GM18868 (cell line): ENCODE measurements at regions not wholly inside any gene's neighbourhood (a gene's known extent, or its start where the extent isn't known, plus 50 kb on each side); places are given as distances from the start of the nearest gene placed in this dataset.
"Not testable (repeated sequence)": the region's sequence is repeated elsewhere in the genome, so short reads cannot be mapped to it uniquely, and the experiment has no call there.

Experiments
- ATAC-seq: cut with Tn5 transposase; IDR thresholded peaks from one replicate; pipeline ENCODE4 v1.9.1; 2021; ENCODE audit warnings: mild to moderate bottlenecking, moderate library complexity; ENCODE audit not compliant: unreplicated experiment

- ATAC-seq, result no peak
These were observed 729.0 kb upstream of the ANO3 start for GRCh38 chr11:25602959-25603358.

GRCh38 chr11:25612806-25613205, 719.1 kb upstream of the ANO3 start:
- ATAC-seq, result no peak

- ATAC-seq, result no peak
These were observed 718.5 kb upstream of the ANO3 start for GRCh38 chr11:25613451-25613850.

- no peak for ATAC-seq
These were observed 718.1 kb upstream of the ANO3 start for GRCh38 chr11:25613865-25614264.

- no peak for ATAC-seq
These were observed 716.9 kb upstream of the ANO3 start for GRCh38 chr11:25615069-25615468.

DNA sequence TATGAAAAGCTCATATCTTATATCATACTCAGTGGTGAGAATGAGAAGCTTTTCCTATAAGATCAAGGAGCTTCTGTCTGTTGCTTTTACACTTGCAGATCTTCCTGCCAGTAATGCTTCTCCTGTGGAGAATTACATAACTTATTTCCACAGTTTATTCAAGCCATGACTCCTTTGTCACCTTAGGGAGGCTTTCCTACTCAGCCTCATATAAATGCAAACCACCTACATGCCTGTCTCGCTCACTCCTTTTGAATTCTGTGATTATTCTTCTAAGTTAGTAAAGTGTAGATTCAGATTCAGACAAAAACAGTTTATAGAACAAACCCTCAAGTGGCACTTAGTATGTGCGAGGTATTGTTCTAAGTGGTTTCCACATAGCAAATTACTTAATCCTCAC, 716.1 kb upstream of the ANO3 start:
- no peak for ATAC-seq

GRCh38 chr11:25625094-25625493, 706.8 kb upstream of the ANO3 start:
- ATAC-seq, result no peak

- no peak for ATAC-seq
These were observed 703.9 kb upstream of the ANO3 start for GRCh38 chr11:25628030-25628429.

DNA sequence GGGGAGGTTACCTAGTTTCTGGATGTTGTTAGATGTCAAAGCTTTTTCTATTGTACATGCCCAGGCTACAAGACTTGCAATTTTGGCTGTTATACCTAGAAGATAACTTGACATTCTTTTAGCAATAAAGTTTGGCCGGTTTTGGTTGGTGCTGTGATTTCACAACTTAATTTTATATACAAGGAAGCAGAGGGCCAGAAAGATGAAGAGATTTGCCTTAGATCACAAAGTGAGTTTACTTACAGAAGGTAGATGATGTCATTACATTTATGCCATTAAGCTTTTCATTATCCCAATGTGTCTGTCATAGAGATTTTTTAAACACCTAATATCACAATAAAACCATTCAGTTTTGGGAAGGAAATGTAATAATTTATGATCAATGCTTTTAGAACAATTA, 698.7 kb upstream of the ANO3 start:
- no peak for ATAC-seq

- ATAC-seq, result not testable (repeated sequence)
These were observed 682.7 kb upstream of the ANO3 start for GRCh38 chr11:25649220-25649619.

- ATAC-seq, result no peak
These were observed 681.6 kb upstream of the ANO3 start for GRCh38 chr11:25650319-25650718.

DNA sequence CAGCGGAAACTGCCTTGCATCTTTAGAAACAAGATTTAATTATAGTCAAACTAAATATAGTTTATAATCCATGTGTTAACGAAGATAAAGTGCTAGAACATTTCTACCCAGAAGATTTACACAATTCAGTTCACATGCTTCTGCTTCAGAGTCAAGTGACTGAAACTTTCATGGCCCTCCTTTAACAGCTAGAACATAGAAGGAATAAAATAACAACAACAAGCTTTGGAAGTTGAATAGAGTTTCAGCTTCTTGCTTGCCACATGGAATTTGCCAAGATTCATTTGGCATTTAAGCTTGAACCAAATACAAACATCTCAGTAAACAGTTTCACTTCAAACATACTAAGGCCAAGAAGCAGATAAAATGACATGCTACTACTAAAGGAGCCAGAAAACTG, 676.3 kb upstream of the ANO3 start:
- ATAC-seq, result no peak

DNA sequence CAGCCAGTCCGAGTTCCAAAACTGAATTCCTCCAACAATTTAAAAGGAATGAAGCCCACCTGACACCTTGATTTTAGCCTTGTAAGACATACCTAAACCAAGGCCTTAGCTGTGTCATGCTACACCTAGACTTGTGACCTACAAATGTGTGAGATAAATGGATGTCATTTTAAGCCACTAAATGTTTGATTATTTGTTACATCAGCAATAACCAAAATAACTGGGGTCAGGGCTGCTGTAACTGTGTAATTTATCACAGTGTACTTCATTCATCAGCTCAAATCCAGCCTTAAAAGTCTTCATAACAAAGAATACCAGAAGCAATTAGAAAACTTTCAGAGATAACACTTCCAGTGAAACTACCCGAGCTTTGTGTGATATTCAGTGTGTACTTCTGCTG, 673.0 kb upstream of the ANO3 start:
- no peak for ATAC-seq

DNA sequence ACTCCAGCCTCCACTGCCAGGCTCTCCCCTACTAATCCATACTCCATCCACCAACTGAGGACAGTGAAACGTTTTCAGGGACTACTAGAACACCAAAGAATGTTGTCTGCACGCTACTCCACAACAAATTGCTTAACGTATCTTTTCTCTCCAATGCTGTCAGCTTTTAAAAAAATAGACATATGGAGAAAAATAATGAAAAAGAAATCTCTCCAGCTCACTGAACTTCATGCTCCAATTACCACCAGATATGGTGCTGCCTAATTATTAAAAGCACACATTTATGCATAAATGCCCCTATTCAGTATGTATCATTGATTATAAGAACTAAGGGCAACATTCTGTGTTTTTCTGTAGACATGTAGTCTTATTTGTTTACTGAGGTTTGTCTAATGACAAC, 672.2 kb upstream of the ANO3 start:
- ATAC-seq, result no peak

GRCh38 chr11:25667871-25668270, 664.1 kb upstream of the ANO3 start:
- ATAC-seq, result no peak

DNA sequence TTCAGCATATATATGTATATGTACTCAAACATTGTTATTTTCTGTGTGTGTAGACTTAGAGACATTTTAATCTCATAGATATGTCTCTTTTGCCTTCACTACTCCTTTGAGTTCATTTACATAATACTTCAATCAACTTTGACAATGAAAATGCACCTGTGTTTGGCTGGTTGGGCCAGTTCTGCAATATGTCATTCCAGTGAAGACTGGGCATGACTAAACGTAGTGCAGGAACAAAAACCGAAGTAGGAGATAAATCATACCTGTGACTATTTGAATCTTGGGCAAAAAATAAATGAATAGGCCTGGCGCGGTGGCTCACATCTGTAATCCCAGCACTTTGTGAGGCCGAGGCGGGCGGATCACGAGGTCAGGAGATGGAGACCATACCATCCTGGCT, 640.0 kb upstream of the ANO3 start:
- no peak for ATAC-seq

GRCh38 chr11:25702417-25702816, 629.5 kb upstream of the ANO3 start:
- ATAC-seq, result no peak

DNA sequence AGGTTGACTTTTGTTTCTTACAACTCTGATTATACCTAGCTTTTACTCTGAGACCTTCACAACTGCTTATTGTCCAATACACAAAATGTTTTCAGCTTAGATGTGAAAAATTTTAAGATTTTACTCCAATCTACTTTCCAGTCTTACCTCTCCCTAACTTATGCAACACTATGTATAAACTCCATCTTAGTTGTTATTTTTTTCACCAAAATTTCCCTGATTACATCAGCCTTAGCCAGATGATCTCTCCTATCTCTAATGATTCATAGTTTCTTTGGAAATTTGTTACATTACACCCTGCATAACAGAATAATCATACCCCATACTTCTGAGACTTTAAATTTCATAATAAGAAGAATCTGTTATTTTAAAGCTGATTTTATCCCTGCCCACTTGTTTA, 621.0 kb upstream of the ANO3 start:
- no peak for ATAC-seq

DNA sequence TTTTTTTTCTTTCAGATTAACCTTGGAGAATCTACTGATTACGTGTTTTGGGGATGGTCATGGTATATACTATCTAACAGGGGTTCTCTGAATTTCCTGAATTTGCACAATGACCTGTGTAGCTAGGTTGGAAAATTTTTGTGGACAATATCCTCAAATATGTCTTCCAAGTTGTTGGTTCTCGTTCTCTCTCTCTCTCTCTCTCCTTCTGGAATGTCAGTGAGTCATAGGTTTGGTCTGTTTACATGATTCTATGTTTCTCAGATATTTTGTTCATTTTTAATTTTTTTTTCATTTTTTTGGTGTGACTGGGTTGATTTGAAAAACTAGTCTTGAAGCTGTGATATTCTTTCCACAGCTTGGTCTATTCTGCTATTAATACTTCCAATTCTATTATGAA, 604.0 kb upstream of the ANO3 start:
- no peak for ATAC-seq

GRCh38 chr11:25730230-25730629, 601.7 kb upstream of the ANO3 start:
- ATAC-seq, result no peak

GRCh38 chr11:25733777-25734176, 598.2 kb upstream of the ANO3 start:
- ATAC-seq, result no peak

DNA sequence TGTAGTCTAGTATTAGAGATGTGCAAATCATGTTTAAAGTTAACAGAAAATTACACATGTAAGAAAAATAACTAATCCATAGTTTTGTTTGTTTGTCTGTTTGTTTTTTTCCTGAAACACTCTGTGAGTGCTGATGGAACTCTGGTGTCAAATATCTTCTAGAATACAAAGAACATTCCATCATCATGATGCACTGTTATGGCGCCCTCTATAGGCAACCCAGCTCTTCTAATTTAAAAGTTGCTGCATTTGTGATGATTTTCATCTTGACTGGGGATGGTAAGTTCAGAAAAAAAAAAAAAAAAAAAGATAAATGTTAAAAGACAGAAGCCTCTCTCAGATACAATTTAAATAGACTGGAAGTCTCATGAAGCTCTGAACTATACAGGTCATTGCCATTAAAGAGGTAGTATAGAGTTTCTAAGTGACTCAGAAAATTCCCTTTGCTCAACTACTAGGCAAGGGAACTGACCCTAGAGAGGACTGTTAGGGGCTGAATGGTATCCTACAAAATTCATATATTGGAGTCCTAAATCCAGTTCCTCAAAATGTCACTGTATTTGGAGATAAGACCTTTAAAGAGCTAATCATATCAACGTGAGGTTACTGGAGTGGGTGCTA, 597.2 kb upstream of the ANO3 start:
- ATAC-seq, result no peak

- ATAC-seq, result no peak
These were observed 594.8 kb upstream of the ANO3 start for GRCh38 chr11:25737071-25737675.
